ENCODE measurements at regions not wholly inside any gene's neighbourhood (a gene's known extent, or its start where the extent isn't known, plus 50 kb on each side); places are given as distances from the start of the nearest gene placed in this dataset.

DNA sequence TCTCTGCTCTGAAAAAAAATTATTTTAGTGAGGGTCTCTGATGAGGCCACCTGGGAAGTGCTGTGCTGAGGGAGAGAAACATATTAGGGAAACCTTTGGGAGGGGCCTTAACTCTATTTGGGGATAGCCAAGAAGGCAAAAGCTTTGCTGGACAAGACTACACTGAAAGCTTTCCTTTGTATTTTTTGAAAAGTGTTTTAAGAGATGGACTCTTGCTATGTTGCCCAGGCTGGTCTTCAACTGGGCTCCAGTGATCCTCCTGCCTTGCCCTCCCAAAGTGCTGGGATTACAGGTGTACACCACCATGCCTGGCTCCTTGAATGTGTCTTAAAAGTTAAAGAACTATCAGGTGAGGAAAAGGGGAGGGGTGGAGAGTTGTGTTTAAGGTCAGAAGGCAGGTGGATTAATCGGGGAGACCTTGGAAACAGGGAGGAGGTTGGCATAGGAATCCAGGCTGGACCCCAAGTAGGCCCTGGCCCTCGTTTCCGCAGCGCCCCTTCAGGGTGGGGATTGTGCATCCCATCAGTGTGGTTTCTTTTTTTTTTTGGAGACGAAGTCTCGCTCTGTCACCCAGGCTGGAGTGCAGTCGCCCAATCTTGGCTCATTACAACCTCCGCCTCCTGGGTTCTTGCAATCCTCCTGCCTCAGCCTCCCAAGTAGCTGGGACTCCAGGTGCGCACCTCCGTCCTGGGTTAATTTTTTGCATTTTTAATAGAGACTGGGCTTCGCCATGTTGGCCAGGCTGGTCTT lies 92.1 kb downstream of the MYCN start:
- Histone ChIP-seq H3K4me3 (ENCODE audit: control insufficient read depth in 1 of 7, extremely low read depth in 1 of 7, insufficient read depth in 4 of 7, low read depth in 2 of 7, low read length in 6 of 7) (no peak overlapping the region), H3K27me3 (replicated peaks in 2 of 5; ENCODE audit: control insufficient read depth in 4 of 5, insufficient read depth in 5 of 5, low read length in 4 of 5) (no peaks in the 10 kb centered on the region), H3K36me3 (ENCODE audit: control insufficient read depth in 4 of 4, insufficient read depth in 4 of 4, low read length in 3 of 4) (no peaks in the 10 kb centered on the region), H3K4me1 (ENCODE audit: control extremely low read depth in 1 of 4, control insufficient read depth in 4 of 4, insufficient read depth in 4 of 4, low read length in 3 of 4) (no peaks in the 10 kb centered on the region), H3K9me3 (ENCODE audit: control extremely low read depth in 1 of 5, control insufficient read depth in 4 of 5, insufficient read depth in 2 of 5, low read depth in 1 of 5, low read length in 4 of 5) (no peaks in the 10 kb centered on the region), H3K27ac (ENCODE audit: insufficient read depth in 1 of 2, low read depth in 1 of 2, low read length in 2 of 2, poor library complexity in 1 of 2, severe bottlenecking in 2 of 2) (no peak overlapping the region)
- no peak for DNase-seq
- 100% methylated on average over 11 of the region's 11 CpGs for WGBS (ENCODE audit: insufficient coverage)
- CTCF ChIA-PET, result interaction anchor here (2.0 kb wide), 1 partner anchor 9 kb away, joined by 7 read pairs; no protein-coding TSS in a partner anchor
- POLR2A ChIA-PET, result no interaction called here

DNA sequence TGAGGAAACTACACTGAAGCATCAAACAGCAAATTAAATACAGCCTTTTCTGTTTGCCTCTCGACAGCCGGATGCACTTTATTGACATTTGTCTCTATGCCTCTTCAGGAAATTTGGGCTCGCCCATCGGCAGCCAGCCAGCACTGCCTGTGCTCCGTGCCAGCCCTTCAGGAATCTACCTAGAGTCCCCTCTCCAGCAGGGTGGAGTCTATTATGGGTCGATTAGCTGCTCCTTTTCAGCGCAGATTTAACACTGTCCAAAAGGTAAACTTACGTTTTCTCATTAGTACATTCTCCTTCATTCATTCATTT lies 91.5 kb downstream of the MYCN start:
- Histone ChIP-seq H3K9me3 (ENCODE audit: control extremely low read depth in 1 of 5, control insufficient read depth in 4 of 5, insufficient read depth in 2 of 5, low read depth in 1 of 5, low read length in 4 of 5) (no peaks in the 10 kb centered on the region), H3K4me1 (ENCODE audit: control extremely low read depth in 1 of 4, control insufficient read depth in 4 of 4, insufficient read depth in 4 of 4, low read length in 3 of 4) (no peaks in the 10 kb centered on the region), H3K4me3 (ENCODE audit: control insufficient read depth in 1 of 7, extremely low read depth in 1 of 7, insufficient read depth in 4 of 7, low read depth in 2 of 7, low read length in 6 of 7) (no peak overlapping the region), H3K36me3 (ENCODE audit: control insufficient read depth in 4 of 4, insufficient read depth in 4 of 4, low read length in 3 of 4) (no peaks in the 10 kb centered on the region), H3K27me3 (replicated peaks in 2 of 5; ENCODE audit: control insufficient read depth in 4 of 5, insufficient read depth in 5 of 5, low read length in 4 of 5) (no peaks in the 10 kb centered on the region), H3K27ac (ENCODE audit: insufficient read depth in 1 of 2, low read depth in 1 of 2, low read length in 2 of 2, poor library complexity in 1 of 2, severe bottlenecking in 2 of 2) (no peak overlapping the region)
- 98% methylated on average over 5 of the region's 8 CpGs for WGBS (ENCODE audit: insufficient coverage)
- DNase-seq, result no peak
- CTCF ChIA-PET, result no interaction called here
- POLR2A ChIA-PET, result no interaction called here

DNA sequence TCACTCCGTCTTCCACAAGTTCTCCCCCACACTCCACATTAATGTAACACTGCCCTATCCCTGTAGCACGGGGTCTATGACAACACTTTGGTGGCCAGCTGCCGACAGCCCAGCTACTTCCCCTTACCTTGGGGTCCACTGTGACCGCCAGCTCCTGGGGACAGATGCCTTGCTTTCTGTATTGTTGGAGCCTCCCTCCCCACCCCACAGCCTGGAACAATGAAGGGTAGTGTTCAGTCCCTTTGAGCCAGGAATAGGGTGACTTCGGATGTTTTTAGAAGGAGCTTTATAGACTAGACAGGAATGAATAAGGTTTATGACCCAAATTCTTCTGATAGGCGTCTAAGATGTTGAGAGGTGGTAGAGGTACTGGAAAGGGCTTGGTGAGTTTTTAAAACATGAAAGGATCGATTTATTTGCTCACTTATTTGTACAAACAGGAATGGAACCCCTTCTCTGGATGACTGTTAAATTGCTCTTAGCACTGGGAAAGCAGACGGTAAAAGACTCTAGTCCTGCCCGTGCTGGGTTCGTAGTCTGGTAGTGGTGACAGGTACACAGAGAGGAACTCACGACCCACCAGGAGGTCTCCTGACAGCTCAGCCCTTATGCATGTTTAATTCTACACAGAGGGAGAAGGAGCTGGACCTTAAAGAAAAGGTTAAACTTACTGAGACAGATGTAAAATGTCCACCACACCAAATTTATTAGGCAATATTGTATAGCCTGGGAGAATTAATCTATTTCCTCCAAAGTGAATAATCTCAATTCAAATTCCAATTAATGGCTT lies 90.9 kb downstream of the MYCN start:
- CTCF ChIA-PET, result interaction anchor here (1.4 kb wide), 1 partner anchor 12 kb away, joined by 4 read pairs; no protein-coding TSS in a partner anchor
- POLR2A ChIA-PET, result no interaction called here
- Histone ChIP-seq H3K27ac (ENCODE audit: insufficient read depth in 1 of 2, low read depth in 1 of 2, low read length in 2 of 2, poor library complexity in 1 of 2, severe bottlenecking in 2 of 2) (no peak overlapping the region), H3K27me3 (replicated peaks in 2 of 5; ENCODE audit: control insufficient read depth in 4 of 5, insufficient read depth in 5 of 5, low read length in 4 of 5) (no peaks in the 10 kb centered on the region), H3K9me3 (ENCODE audit: control extremely low read depth in 1 of 5, control insufficient read depth in 4 of 5, insufficient read depth in 2 of 5, low read depth in 1 of 5, low read length in 4 of 5) (no peaks in the 10 kb centered on the region), H3K36me3 (ENCODE audit: control insufficient read depth in 4 of 4, insufficient read depth in 4 of 4, low read length in 3 of 4) (no peaks in the 10 kb centered on the region), H3K4me1 (ENCODE audit: control extremely low read depth in 1 of 4, control insufficient read depth in 4 of 4, insufficient read depth in 4 of 4, low read length in 3 of 4) (no peaks in the 10 kb centered on the region), H3K4me3 (ENCODE audit: control insufficient read depth in 1 of 7, extremely low read depth in 1 of 7, insufficient read depth in 4 of 7, low read depth in 2 of 7, low read length in 6 of 7) (no peak overlapping the region)
- no peak for DNase-seq
- 93% methylated on average over 4 of the region's 11 CpGs for WGBS (ENCODE audit: insufficient coverage)

DNA sequence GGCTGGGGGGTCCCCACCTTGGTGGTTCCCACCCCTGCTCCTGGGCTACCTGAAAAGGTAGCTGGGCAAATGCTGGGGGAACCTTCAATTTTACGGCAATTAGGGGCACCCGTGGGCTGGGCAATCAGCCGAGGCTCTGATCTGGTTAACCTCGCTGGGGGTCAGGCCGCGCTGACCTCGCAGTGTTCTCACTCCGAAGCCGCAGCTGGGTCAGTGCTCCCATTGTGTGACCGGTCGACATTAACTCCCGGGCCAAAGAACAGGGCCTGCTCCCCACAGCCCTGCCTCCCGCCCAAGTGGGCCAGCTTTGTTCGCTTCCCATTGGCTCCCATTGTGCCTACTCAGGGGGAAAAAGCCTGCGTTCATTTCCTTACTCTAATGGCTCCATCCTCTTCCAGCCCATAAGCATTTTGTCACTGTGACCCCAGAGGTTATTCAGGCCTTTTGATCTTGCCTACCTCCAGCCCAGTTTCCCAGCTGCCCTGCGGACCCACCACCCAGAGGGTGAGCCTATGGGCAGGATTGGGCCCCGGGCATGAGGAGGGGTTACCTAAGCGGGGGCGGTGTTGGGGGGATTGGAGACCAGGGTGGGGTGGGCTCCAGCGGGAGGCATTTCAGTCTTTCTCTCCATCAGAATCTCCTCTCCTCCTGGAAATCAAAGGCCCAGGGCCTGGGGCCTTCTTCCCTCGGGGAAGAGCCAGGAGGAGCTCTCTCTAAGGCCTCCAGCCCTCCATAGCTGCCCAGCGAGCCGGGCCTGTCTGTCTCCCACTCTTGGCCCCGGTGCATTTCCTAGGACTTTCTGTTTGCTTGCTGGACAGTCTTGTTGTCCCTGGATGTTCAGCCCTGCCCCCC lies 90.1 kb downstream of the MYCN start:
- Histone ChIP-seq H3K36me3 (ENCODE audit: control insufficient read depth in 4 of 4, insufficient read depth in 4 of 4, low read length in 3 of 4) (no peaks in the 10 kb centered on the region), H3K27me3 (replicated peaks in 2 of 5; ENCODE audit: control insufficient read depth in 4 of 5, insufficient read depth in 5 of 5, low read length in 4 of 5) (no peaks in the 10 kb centered on the region), H3K4me1 (ENCODE audit: control extremely low read depth in 1 of 4, control insufficient read depth in 4 of 4, insufficient read depth in 4 of 4, low read length in 3 of 4) (no peaks in the 10 kb centered on the region), H3K9me3 (ENCODE audit: control extremely low read depth in 1 of 5, control insufficient read depth in 4 of 5, insufficient read depth in 2 of 5, low read depth in 1 of 5, low read length in 4 of 5) (no peaks in the 10 kb centered on the region), H3K27ac (ENCODE audit: insufficient read depth in 1 of 2, low read depth in 1 of 2, low read length in 2 of 2, poor library complexity in 1 of 2, severe bottlenecking in 2 of 2) (no peak overlapping the region), H3K4me3 (ENCODE audit: control insufficient read depth in 1 of 7, extremely low read depth in 1 of 7, insufficient read depth in 4 of 7, low read depth in 2 of 7, low read length in 6 of 7) (no peak overlapping the region)
- ChIA-PET CTCF (interaction anchor here (1.4 kb wide), 1 partner anchor 11 kb away, joined by 4 read pairs; no protein-coding TSS in a partner anchor), POLR2A (no interaction called here)
- 96% methylated on average over 20 of the region's 24 CpGs for WGBS (ENCODE audit: insufficient coverage)
- no peak for DNase-seq

DNA sequence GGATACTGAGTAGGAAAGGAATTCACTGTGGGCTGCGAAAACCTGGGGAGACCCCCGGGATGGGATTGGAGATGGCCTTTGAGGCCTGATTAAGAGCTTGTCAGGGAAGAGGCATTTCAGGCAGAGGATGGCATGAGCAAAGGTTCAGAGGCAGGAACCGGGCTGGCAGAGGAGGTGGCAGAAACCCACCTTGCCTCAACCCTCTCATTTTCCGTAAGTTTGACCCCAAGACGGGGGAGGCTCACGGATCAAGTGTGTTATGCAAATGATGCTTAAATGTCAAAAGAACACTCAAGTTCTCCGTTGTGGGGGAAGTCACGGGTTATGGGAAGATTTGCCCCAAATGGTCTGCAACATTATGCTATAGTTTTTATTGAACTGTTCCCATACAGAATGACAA lies 88.3 kb downstream of the MYCN start:
- Histone ChIP-seq H3K4me3 (ENCODE audit: control insufficient read depth in 1 of 7, extremely low read depth in 1 of 7, insufficient read depth in 4 of 7, low read depth in 2 of 7, low read length in 6 of 7) (no peak overlapping the region), H3K4me1 (ENCODE audit: control extremely low read depth in 1 of 4, control insufficient read depth in 4 of 4, insufficient read depth in 4 of 4, low read length in 3 of 4) (no peaks in the 10 kb centered on the region), H3K27me3 (replicated peaks in 2 of 5; ENCODE audit: control insufficient read depth in 4 of 5, insufficient read depth in 5 of 5, low read length in 4 of 5) (no peaks in the 10 kb centered on the region), H3K27ac (ENCODE audit: insufficient read depth in 1 of 2, low read depth in 1 of 2, low read length in 2 of 2, poor library complexity in 1 of 2, severe bottlenecking in 2 of 2) (no peak overlapping the region), H3K9me3 (ENCODE audit: control extremely low read depth in 1 of 5, control insufficient read depth in 4 of 5, insufficient read depth in 2 of 5, low read depth in 1 of 5, low read length in 4 of 5) (no peaks in the 10 kb centered on the region), H3K36me3 (ENCODE audit: control insufficient read depth in 4 of 4, insufficient read depth in 4 of 4, low read length in 3 of 4) (no peaks in the 10 kb centered on the region)
- WGBS (ENCODE audit: insufficient coverage), result 95% methylated on average over 6 of the region's 8 CpGs
- ChIA-PET CTCF (no interaction called here), POLR2A (no interaction called here)
- no peak for DNase-seq

DNA sequence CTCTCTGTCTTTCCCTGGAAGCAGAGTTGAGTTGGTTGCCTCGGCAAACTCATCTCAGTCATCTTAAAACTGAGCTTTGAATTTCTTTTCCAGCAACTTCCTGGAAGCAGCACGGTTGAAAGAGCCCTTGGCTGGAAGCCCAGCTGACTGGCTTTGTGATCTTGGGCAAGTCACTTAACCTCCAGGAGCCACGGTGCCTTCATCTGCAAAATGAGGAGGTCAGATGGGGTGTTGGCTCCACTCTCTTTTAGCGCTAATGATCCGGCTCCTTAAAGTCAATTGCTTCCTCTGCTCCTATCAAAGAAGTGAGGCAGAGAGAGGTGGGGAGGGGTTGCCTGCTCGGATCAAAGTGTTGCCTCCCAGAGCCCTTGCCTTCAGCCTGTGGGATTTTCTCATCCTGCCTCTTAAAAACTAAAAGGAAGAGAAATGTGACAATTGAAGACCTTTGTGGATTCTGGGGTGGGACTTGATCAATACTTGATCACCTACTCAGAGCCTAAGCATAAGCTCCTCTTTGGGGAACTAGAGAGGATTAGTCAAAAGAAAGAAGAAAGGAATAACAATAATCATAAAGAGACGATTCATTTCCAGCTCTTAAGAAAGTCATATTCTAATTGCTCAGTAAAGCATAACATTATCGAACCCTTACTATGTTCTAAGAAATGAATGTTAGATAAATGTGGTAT lies 86.6 kb downstream of the MYCN start:
- ChIA-PET POLR2A (no interaction called here), CTCF (interaction anchor here (1.3 kb wide), 1 partner anchor 499 kb away, joined by 3 read pairs; no protein-coding TSS in a partner anchor)
- Histone ChIP-seq H3K27ac (ENCODE audit: insufficient read depth in 1 of 2, low read depth in 1 of 2, low read length in 2 of 2, poor library complexity in 1 of 2, severe bottlenecking in 2 of 2) (no peak overlapping the region), H3K4me1 (ENCODE audit: control extremely low read depth in 1 of 4, control insufficient read depth in 4 of 4, insufficient read depth in 4 of 4, low read length in 3 of 4) (no peaks in the 10 kb centered on the region), H3K9me3 (ENCODE audit: control extremely low read depth in 1 of 5, control insufficient read depth in 4 of 5, insufficient read depth in 2 of 5, low read depth in 1 of 5, low read length in 4 of 5) (no peaks in the 10 kb centered on the region), H3K4me3 (ENCODE audit: control insufficient read depth in 1 of 7, extremely low read depth in 1 of 7, insufficient read depth in 4 of 7, low read depth in 2 of 7, low read length in 6 of 7) (no peak overlapping the region), H3K36me3 (ENCODE audit: control insufficient read depth in 4 of 4, insufficient read depth in 4 of 4, low read length in 3 of 4) (no peaks in the 10 kb centered on the region), H3K27me3 (replicated peaks in 2 of 5; ENCODE audit: control insufficient read depth in 4 of 5, insufficient read depth in 5 of 5, low read length in 4 of 5) (peaks cover 0 to 3% (median 0%) of the 10 kb centered on the region in 5 experiments)
- no peak for DNase-seq
- WGBS (ENCODE audit: insufficient coverage), result 82% methylated on average over 5 of the region's 8 CpGs

Measured in common myeloid progenitor, CD34-positive (primary cell).